HG03097 (cell line): ENCODE measurements at regions not wholly inside any gene's neighbourhood (a gene's known extent, or its start where the extent isn't known, plus 50 kb on each side); places are given as distances from the start of the nearest gene placed in this dataset.
"Not testable (repeated sequence)": the region's sequence is repeated elsewhere in the genome, so short reads cannot be mapped to it uniquely, and the experiment has no call there.

Experiments
- ATAC-seq: cut with Tn5 transposase; IDR thresholded peaks from one replicate; pipeline ENCODE4 v1.9.1; 2021; ENCODE audit not compliant: unreplicated experiment, low FRiP score

DNA sequence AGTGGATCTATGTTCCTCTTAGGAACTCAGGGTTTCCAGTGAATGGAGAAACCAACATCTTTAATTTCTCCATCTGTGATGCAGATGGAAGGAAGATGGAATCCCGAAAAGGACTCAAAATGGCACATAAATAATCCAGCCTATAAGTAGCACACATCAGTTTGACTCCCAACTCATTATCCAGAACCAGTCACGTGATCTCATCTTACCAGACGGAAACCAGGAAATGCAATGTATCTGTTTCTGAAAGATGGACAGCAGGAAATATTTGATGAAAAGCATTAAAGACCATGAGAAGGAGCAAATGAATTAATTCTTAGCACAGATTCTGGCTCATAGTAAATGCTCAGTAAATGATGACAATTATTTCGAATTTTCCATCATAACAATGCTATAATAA, 443.1 kb upstream of the FMR1 start:
- no peak for ATAC-seq

DNA sequence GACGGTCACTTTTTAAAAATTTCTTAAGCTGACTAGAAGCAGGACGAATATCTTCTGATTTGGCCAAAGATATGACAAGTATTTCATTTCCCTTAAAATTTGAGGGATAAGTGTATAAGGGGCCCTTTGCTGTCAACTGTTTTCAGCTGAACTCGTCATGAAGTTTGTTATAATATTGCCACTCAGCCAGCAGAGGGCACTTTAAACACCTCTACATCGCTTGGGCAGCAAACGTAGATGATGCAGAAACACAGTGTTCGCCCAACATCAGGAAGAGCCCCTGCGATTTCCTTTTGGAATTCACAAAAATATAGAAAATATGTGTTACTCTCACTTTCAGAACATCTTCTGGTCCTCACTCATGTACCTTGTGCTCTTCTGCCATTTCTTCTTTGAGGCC, 435.7 kb upstream of the FMR1 start:
- ATAC-seq, result no peak

DNA sequence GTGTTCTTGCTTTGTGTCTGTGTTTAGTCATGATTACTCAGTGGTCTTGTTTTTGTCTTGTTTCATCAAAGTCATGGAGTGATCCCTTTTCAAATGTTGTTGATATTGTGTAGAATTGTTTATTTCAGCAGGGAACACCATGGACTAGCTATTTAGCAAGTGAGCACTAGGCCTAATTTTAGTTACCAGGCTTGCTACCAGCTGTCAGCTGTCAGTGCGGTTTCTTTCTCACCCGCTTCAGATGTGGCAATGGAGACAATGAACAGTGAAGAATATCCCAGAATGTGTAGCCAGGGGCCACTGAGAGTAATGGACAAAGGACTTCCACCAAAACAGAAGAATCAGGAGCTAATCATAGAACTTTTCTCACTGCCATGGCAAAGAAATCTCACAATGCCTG, 432.8 kb upstream of the FMR1 start:
- ATAC-seq, result no peak

DNA sequence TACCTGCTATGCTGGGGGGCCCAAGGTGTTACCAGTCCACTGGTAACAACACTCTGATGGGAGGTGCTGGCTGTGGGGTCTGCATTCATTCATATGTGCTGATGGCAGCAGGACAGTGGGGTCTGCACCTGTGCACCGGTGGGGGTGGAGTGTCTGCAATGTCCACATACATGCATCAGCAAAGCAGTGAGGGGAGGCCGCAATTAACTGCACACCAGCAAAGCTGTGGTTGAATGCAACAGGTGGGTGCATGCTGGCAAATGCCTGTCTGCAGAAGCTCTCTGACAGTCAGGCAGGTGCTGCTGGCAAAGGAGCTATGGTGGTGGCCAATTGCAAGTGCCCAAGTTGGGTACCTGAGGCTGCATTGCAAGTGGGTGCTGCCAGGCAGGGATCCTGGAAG, 426.5 kb upstream of the FMR1 start:
- no peak for ATAC-seq

DNA sequence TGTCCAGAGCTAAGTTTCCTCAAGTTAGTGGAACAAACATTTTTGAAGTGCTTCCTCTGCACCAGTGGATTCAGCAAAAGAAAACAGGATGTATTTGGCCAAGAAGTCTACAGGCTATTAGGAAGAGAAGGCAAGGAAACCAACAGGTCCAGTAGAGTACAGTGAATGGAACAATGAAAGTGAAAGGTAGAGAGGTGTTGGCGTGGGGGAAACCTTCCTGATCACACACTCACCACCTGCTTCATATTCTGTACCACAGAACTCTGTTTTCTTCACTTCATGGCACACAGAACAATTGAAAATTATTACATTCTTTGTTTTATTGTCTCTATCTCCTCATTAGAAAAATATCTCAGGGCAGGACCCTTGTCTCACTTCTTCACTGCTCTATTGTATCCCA, 417.4 kb upstream of the FMR1 start:
- no peak for ATAC-seq

DNA sequence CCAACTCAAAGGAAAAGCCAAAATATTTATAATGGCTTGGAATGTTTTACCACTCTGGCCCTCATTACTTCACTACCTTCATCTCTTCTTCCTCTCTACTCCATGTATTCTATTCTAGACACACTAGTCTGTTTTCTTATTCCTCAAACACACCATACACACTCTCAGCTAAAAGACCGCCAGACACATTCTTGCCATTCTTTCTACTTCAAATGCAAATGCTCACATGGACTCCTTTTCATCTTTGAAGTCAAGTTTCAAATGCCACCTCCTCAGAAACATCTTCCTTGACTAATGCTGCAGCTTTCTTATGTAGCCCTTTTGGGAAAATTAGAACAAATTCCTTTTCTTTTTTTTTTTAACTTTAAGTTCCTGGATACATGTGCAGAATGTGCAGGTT, 412.9 kb upstream of the FMR1 start:
- no peak for ATAC-seq

DNA sequence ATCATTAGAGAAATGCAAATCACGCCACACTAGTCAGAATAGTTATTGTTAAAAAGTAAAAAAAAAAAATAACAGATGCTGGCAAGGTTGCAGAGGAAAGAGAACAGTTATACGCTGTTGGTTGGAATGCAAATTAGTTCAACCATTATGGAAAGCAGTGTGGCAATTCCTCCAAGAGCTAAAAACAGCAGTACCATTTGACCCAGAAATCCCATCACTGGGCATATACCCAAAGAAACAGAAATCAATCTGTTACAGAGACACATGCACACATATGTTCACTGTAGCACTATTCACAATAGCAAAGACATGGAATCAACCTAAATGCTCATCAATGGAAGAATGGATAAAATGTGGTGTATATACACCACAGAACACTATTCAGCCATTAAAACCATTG, 388.7 kb upstream of the FMR1 start:
- ATAC-seq, result no peak

DNA sequence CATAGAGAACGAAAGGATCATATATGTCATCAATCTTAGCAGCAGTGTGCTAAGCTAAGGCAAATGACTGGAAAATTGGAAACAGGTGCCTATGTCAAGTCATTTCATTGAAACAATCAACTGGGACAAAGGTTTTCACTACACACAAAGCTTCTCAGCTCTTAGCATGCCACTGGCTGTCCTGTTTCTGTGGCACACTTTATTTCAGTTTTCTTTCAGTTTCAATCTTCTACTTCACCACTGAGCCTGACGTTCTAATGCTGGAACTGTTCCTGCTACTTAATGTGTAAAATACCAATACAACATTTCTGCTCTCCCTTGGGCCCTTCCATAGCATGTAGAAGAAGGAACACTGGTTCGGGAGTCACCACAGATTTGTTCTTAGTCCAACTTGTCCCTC, 378.3 kb upstream of the FMR1 start:
- no peak for ATAC-seq

DNA sequence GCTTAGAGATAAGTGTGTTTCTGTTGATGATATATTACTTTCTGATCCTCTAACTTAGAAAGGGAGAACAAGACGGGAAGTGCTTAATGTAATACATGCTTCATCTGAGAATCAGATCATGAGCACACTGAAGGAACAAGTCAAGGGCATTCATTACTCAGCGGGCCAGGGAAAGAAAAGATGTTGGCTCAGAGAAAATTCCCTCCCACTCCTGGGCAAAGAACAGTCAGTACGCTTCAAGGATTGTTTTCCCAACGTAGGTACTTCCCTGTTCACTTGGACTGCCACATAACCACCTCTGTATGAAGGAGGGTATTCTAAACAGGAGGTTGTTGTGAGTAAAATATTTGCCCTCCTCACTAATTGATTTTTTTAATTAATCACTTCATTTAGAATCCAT, 374.5 kb upstream of the FMR1 start:
- no peak for ATAC-seq

DNA sequence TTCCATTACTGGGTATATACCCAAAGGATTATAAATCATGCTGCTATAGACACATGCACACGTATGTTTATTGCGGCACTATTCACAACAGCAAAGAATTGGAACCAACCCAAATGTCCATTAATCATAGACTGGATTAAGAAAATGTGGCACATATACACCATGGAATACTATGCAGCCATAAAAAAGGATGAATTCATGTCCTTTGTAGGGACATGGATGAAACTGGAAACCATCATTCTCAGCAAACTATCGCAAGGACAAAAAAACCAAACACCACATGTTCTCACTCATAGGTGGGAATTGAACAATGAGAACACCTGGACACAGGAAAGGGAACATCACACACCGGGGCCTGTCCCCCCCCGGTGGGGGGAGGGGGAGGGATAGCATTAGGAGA, 363.7 kb upstream of the FMR1 start:
- ATAC-seq, result not testable (repeated sequence)

DNA sequence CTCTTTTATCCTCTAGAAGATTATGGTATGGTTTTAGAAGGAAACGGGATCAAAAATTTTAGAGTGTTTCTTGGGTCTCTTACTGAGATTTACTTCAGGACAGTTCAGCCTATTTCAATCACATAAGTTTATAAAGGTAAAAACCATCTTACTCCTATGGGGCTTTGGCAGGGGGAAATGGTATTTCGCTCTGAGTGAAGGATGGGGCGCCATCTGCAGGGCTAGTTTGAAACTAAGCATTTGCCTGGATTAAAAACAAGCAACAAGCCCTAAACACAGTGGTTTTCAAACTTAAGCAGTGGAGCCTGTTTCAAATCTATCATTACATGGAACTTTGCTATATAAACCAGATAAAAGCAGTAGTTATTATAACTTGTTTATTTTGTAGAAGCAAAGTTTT, 361.5 kb upstream of the FMR1 start:
- no peak for ATAC-seq

DNA sequence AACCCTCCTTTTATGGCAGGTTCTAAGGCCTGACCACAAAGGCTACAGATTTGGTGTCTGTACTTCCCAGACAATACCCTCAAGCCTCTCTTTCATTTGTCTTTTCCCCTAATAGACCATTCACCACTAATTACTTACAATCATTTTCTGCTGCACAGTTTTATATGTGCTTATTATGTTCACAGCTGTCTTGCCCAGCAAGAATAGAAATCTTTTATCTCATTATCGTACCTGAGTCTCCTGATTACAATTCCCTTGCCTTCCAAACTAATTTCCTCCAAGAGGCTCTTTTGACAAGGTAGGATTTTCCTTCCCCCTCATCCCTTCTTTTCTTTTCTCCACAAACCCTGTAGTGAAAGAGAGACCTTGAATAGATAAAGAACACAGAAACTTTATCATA, 352.5 kb upstream of the FMR1 start:
- ATAC-seq, result no peak

DNA sequence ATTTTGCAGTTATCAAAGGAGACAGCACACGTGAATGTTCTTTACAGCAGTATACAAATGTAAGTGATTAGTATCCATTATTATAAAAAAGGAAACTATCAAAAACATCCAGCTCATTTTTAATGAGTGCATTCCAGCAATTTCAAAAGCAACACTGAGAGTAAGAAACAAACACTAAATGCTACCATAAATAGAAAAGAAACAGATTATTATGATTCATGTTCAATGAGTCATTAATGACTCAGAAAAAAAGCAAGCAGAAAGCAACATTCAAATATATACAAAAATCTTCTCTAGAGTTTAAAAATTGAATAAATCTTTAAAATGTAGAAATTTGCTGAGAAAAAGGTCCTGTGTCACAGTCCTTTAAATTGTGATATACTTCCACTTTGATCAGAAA, 346.5 kb upstream of the FMR1 start:
- ATAC-seq, result no peak

DNA sequence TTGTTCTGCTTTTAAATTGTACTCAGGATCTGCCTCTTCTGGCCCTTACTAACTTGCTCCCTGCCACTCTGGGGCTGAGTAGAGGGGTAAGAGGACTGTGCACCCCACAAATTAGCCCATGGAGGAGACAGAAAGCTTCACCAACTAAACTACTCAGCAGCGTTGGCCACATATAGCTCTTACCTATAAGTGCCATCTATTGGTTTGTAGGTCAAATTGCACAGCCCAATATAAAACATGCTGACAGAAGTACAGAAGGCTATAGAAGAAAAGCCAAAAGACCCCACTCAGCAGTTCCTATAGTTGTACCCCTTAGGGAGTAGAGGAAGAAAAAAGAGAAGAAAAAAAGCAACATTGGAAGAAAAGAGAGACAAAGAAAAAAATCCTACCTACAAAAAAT, 341.2 kb upstream of the FMR1 start:
- ATAC-seq, result no peak

DNA sequence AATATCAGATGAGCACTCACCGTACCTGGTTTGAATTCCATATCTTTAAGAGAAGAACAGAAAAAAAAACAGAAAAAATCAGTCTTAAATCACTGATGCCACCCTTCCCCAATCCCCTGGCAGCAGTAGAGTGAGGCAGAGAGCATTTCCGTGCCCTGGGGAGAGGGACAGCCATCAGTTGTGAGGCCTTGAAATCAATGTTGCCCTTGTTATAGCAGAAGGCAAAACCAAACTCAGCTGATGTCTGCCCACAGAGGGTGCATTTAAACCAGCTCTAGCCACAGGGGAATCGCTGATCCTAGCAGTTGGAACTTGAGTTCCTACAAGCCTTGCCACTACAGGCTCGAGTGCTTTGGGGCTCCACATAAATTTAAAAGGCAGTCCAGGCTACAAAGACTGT, 338.5 kb upstream of the FMR1 start:
- ATAC-seq, result no peak

DNA sequence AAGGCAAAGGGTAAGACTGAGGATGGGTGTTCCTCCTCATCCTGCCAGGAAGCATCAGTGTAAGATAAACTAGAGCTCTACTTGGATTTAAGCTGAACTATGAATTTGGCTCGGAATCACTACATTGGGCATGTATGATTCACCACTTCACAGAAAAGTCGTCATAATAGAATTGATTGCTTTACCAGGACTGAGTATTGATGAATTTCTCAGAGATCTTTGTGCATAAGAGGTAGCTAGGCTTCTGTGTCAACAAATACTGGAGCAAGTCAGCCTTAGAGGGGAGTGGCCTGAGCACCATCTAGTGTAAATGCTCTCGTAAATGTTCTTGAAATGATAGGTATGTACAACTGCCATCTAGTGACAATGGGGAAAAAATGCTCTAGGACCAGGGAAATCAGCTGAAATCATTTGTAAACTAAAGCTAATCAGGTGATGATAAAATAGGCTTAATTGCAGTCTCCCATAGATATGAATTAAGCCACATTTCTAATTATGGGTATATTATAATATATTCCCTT, 309.5 kb upstream of the FMR1 start:
- no peak for ATAC-seq

DNA sequence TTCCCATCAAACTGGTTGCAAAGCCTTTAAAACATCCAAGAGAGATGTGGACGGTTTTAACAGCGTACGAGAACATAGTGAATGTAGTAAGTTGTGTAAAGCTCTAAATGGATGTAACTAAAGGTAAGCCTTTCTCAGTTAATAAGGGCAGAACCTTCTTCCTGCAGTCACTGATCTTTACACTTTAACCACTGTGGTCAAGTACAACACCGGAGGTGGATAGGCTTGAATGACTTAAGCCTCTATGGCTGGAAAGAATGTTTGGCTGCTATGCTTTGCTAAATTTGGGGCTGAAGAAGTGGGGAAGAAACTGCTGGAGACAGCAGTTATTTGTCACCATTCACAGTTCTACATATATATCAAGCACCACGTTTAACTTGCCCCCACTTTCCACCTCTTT, 285.1 kb upstream of the FMR1 start:
- no peak for ATAC-seq

DNA sequence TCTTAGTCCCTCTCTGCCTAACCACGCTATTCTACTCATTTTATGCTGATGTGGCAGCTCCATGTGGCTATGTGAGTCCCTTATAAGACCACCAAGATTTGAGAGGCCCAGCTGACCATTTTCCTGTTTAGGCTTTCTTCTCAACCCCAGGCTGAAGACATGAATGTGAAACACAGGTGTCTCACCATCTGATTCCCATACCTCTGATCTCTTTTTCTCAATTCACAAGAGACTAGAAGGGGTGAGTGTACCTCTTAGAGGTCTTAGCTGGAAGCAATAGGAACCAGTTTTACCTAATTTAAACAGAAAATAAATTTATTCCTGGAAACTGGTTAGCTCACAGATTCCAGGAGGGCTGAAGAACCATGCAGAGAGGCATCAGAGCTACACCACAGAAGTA, 276.5 kb upstream of the FMR1 start:
- ATAC-seq, result no peak

DNA sequence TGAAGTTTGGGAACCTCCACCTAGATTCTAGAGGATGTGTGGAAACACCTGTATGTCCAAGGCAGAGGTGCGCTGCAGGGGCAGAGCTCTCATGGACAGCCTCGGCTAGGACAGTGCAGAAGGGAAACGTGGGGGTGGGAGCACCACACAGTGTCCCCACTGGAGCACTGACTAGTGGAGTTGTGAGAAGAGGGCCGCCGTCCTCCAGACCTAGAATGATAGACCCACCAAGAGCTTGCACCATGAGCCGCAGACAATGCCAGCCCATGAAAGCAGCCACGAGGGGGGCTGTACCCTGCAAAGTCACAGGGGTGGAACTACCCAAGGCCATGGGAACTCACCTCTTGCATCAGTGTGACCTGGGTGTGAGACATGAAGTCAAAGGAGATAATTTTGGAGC, 274.5 kb upstream of the FMR1 start:
- no peak for ATAC-seq

DNA sequence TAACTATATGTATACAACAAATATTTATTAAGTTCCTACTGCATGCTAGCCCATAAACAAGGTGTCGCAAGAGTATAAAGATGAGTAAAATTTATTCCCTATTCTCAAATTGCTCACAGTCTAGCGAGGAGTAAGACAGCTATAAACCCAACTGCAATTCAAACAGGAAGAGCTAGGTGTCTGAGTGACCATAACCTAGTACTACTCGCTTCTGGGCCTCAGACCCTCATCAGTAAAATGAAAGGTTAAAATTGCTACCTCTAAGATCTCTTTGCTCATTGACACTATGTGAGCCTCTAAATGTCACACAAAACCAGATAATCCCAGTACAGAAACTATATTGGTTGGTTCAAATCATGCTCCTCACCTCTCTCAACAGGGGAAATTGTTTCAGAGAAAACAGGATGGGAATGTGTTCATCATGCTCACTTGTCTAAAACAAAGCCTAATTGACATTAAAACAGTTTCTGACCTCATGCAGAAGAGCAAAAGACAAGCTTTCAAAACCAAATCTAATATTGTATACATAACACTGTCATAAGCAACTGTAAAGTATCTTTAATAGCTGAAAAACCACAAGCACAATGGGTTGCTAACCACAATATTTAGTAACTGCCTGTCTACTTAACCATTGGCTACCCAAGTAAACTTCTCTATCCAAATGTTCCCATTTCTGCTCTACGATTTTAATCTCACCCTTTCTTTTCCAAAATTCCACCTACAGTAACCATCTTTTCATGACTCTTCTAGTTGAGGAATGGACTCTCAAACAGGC, 264.6 kb upstream of the FMR1 start:
- ATAC-seq, result no peak

DNA sequence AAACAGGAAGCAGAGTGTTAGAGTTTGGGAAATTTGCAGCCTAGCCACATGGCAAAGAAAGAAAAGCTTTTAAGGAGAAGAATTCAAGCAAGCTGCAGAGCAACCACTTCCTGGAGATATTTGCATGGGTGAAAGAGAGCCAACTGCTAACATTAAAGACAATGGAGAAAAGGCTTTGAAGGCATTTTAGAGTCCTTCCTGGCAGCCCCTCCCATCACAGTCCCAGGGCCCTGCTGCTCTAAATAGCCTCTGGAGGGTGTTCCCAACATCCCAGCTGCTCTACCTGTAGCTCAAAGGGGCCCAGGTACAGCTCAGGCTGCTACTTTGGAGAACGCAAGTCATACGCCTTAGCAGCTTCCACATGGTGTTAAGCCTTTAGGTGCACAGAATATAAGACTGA, 235.9 kb upstream of the FMR1 start:
- no peak for ATAC-seq

DNA sequence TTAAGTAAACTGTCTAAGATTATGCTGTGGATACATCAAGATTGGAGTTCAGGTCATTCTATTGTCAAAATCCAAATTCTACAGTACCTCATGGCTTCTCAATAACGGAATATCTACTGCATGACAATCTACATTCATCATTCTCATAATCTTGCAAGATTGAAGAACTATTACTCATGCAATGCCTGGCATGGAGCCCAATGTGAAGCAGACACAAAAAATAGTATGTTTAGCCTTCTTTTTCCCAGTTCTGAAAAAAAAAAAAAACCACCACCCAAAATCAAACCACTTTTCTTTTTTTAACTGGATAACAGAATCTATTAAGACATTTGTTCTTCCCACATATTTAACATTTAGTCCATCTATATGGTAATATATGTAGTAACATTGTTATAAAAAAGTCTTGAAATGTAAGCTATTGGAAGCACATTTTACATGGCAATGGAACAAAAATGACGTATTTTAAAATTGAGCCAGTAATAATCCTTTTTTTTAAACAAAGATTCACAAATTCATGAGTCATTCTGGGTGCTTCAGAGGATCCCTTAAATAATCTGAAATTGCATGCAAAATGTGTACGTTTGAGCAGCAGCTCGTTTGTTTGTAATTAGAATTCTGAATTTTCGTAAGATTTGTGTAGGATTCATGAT, 232.2 kb upstream of the FMR1 start:
- ATAC-seq, result no peak
